CD14-positive monocyte (primary cell): ENCODE measurements at regions not wholly inside any gene's neighbourhood (a gene's known extent, or its start where the extent isn't known, plus 50 kb on each side); places are given as distances from the start of the nearest gene placed in this dataset.

Experiments
- DNase-seq, 3 donors: peaks; one replicate each; pipeline ENCODE4 v3.0.0-alpha.2; 2011 to 2022
- H2AFZ ChIP-seq: 2 replicates; pipeline ENCODE4 v1.6.0; 2012; ENCODE audit warnings: mild to moderate bottlenecking, low read depth, low read length, inconsistent platforms; ENCODE audit not compliant: insufficient read depth, poor library complexity, severe bottlenecking
- H3K27ac ChIP-seq, 2 donors: 1 replicate in 1 of 2; 2 replicates in 1 of 2; pipeline ENCODE4 v1.5.1; 2012 to 2013; ENCODE audit warnings: low read length in 2 of 2, control low read depth in 1 of 2, inconsistent platforms in 1 of 2, low read depth in 1 of 2, mild to moderate bottlenecking in 1 of 2
- H3K27me3 ChIP-seq, 2 donors: one replicate each; pipeline versions ENCODE4 v1.6.0 to v1.6.1; 2011 to 2013; ENCODE audit warnings: low read length in 2 of 2; ENCODE audit not compliant: control insufficient read depth in 2 of 2, insufficient read depth in 2 of 2
- H3K36me3 ChIP-seq, 2 donors: replicated peaks in 1 of 2; 1 replicate in 1 of 2; 2 replicates in 1 of 2; pipeline versions ENCODE4 v1.5.1 to v1.6.1; 2012 to 2013; ENCODE audit warnings: low read length in 2 of 2, control low read depth in 1 of 2, inconsistent platforms in 1 of 2, mild to moderate bottlenecking in 1 of 2; ENCODE audit not compliant: insufficient read depth in 2 of 2, control insufficient read depth in 1 of 2
- H3K4me1 ChIP-seq, 2 donors: 1 replicate in 1 of 2; 2 replicates in 1 of 2; pipeline versions ENCODE4 v1.5.1 to v1.6.1; 2012 to 2013; ENCODE audit warnings: low read length in 2 of 2, control low read depth in 1 of 2, inconsistent platforms in 1 of 2, mild to moderate bottlenecking in 1 of 2, moderate library complexity in 1 of 2; ENCODE audit not compliant: insufficient read depth in 2 of 2, control insufficient read depth in 1 of 2
- H3K4me2 ChIP-seq: replicated peaks from 2 replicates; pipeline ENCODE3; 2012; ENCODE audit warnings: low read length, moderate library complexity, mild to moderate bottlenecking; ENCODE audit not compliant: poor library complexity, severe bottlenecking; ENCODE audit errors: extremely low read depth
- H3K4me3 ChIP-seq, 3 experiments: fragments of 200-600 bp in 1 of 3; sonication (generic) in 1 of 3; replicated peaks in 1 of 3; 1 replicate in 2 of 3; 2 replicates in 1 of 3; pipeline ENCODE4 v1.5.1; 2011 to 2013; ENCODE audit warnings: low read length in 3 of 3, mild to moderate bottlenecking in 3 of 3, control low read depth in 2 of 3, low read depth in 2 of 3, inconsistent platforms in 1 of 3, moderate library complexity in 1 of 3
- H3K79me2 ChIP-seq: 2 replicates; pipeline ENCODE4 v1.6.0; 2012; ENCODE audit warnings: mild to moderate bottlenecking, control low read depth, inconsistent platforms, low read length, moderate library complexity; ENCODE audit not compliant: insufficient read depth
- H3K9ac ChIP-seq: 2 replicates; pipeline ENCODE4 v1.6.0; 2017; ENCODE audit warnings: low read length, mild to moderate bottlenecking; ENCODE audit not compliant: insufficient read depth, poor library complexity, severe bottlenecking
- H3K9me3 ChIP-seq, 2 donors: replicated peaks in 1 of 2; 1 replicate in 1 of 2; 2 replicates in 1 of 2; pipeline versions ENCODE4 v1.5.1 to v1.6.1; 2012 to 2013; ENCODE audit warnings: low read length in 2 of 2, control low read depth in 1 of 2; ENCODE audit not compliant: control insufficient read depth in 1 of 2, insufficient read depth in 1 of 2
- H4K20me1 ChIP-seq: 2 replicates; pipeline ENCODE4 v1.6.0; 2012; ENCODE audit warnings: mild to moderate bottlenecking, low read length, control low read depth, moderate library complexity; ENCODE audit not compliant: insufficient read depth
- H3K27ac Mint-ChIP-seq, 7 donors: one replicate each; pipeline ENCODE4 v1.8.0; 2020; ENCODE audit warnings: mild to moderate bottlenecking in 7 of 7, mixed read lengths in 7 of 7, moderate library complexity in 6 of 7, inconsistent platforms in 2 of 7
- H3K27me3 Mint-ChIP-seq, 3 donors: one replicate each; pipeline ENCODE4 v1.8.0; 2021 to 2022; ENCODE audit warnings: low read depth in 3 of 3, mild to moderate bottlenecking in 3 of 3, mixed read lengths in 3 of 3, moderate library complexity in 3 of 3, inconsistent platforms in 1 of 3
- H3K36me3 Mint-ChIP-seq, 2 donors: one replicate each; pipeline ENCODE4 v1.8.0; 2020; ENCODE audit warnings: mixed read lengths in 2 of 2, inconsistent platforms in 1 of 2, mild to moderate bottlenecking in 1 of 2
- H3K4me1 Mint-ChIP-seq: one replicate; pipeline ENCODE4 v1.8.0; 2020; ENCODE audit warnings: mild to moderate bottlenecking, mixed read lengths
- H3K4me3 Mint-ChIP-seq, 2 donors: one replicate each; pipeline ENCODE4 v1.8.0; 2020; ENCODE audit warnings: mild to moderate bottlenecking in 2 of 2, mixed read lengths in 2 of 2, moderate library complexity in 1 of 2
- H3K9me3 Mint-ChIP-seq, 7 donors: one replicate each; pipeline ENCODE4 v1.8.0; 2020 to 2022; ENCODE audit warnings: mixed read lengths in 7 of 7, mild to moderate bottlenecking in 6 of 7, moderate library complexity in 6 of 7, inconsistent platforms in 2 of 7
- WGBS: methylation state at CpG from one replicate; pipeline ENCODE4 v1.1.5; 2013; ENCODE audit warnings: missing lambda C conversion rate; ENCODE audit not compliant: insufficient coverage; 5-methylcytosine and 5-hydroxymethylcytosine counted together
- intact Hi-C, 2 donors: fragments of 100-400 bp; cut with micrococcal nuclease; formaldehyde crosslinking; loops; one replicate each; pipeline versions ENCODE4 v1.15.0 to v1.15.1; 2023
- TF ChIP-seq, protein P1 (sequence below): fragments of 200-600 bp; IDR thresholded peaks from one replicate; pipeline ENCODE4 v1.8.0; 2022; ENCODE audit warnings: antibody characterized with exemption, mild to moderate bottlenecking

DNA sequence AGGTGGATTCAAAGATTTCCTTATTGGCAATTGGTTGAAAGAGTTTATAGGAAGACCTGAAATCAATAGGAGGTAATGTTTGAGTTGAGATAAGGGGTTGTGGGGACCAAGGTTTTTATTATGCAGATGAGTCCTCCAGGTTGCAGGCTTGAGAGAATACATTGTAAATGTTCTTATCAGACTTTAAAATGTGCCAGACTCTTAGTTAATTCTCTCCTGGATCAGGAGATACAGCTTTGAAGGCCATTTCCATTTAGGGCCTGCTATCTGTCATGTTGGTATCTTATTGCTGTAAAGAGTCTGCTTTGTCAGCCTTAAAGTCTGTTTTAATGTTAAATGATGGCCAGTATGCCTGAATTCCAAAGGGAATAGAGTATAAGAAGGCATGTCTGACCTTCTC, 61.8 kb upstream of the CALCR start:
- no peaks in the 10 kb centered on the region for H3K36me3 ChIP-seq
- H4K20me1 ChIP-seq: no peaks in the 10 kb centered on the region
- no peaks in the 10 kb centered on the region for H3K4me1 Mint-ChIP-seq
- H3K27me3 ChIP-seq: no peaks in the 10 kb centered on the region
- H3K4me2 ChIP-seq: no peak overlapping the region
- H3K4me3 Mint-ChIP-seq: no peak overlapping the region
- H3K9me3 Mint-ChIP-seq: peaks cover 0 to 3% (median 2%) of the 10 kb centered on the region in 7 donors
- no peaks in the 10 kb centered on the region for H3K36me3 Mint-ChIP-seq
- H3K27me3 Mint-ChIP-seq: no peaks in the 10 kb centered on the region
- no peak overlapping the region for H3K27ac ChIP-seq
- no peaks in the 10 kb centered on the region for H3K79me2 ChIP-seq
- H3K9ac ChIP-seq: no peak overlapping the region
- TF ChIP-seq, protein P1, sequence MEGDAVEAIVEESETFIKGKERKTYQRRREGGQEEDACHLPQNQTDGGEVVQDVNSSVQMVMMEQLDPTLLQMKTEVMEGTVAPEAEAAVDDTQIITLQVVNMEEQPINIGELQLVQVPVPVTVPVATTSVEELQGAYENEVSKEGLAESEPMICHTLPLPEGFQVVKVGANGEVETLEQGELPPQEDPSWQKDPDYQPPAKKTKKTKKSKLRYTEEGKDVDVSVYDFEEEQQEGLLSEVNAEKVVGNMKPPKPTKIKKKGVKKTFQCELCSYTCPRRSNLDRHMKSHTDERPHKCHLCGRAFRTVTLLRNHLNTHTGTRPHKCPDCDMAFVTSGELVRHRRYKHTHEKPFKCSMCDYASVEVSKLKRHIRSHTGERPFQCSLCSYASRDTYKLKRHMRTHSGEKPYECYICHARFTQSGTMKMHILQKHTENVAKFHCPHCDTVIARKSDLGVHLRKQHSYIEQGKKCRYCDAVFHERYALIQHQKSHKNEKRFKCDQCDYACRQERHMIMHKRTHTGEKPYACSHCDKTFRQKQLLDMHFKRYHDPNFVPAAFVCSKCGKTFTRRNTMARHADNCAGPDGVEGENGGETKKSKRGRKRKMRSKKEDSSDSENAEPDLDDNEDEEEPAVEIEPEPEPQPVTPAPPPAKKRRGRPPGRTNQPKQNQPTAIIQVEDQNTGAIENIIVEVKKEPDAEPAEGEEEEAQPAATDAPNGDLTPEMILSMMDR: no peak
- H3K4me1 ChIP-seq: no peaks in the 10 kb centered on the region
- intact Hi-C loops: no loop called here
- H3K4me3 ChIP-seq: no peak overlapping the region
- no peak overlapping the region for H2AFZ ChIP-seq
- no peak overlapping the region for H3K27ac Mint-ChIP-seq
- DNase-seq: no peak
- no peaks in the 10 kb centered on the region for H3K9me3 ChIP-seq

DNA sequence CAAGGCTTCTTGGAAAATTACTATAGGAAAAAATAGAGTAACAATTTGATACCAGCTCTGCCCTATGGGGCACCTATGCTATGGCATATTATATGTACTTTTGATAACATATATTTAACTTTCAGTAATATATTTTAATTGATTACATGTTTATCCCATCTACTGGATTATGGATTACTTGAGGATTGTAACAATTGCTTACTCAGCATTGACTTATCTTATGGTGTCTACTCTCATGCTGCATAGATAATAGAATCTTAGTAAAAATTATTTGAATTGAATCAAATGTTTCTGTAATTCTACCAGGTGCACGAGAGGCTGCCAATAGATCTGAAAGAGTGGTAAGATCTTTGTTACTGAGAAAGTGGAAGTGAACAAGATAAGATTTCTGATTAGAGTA, 57.8 kb upstream of the CALCR start:
- Histone ChIP-seq H3K4me1 (no peaks in the 10 kb centered on the region), H3K27me3 (no peaks in the 10 kb centered on the region), H3K36me3 (no peaks in the 10 kb centered on the region), H3K4me3 (no peak overlapping the region), H3K9ac (no peak overlapping the region), H3K27ac (no peak overlapping the region), H2AFZ (no peak overlapping the region), H4K20me1 (no peaks in the 10 kb centered on the region), H3K79me2 (no peaks in the 10 kb centered on the region), H3K9me3 (no peaks in the 10 kb centered on the region), H3K4me2 (no peak overlapping the region)
- DNase-seq: no peak
- intact Hi-C loops: no loop called here
- peaks cover 0 to 2% (median 0%) of the 10 kb centered on the region in 3 donors for H3K27me3 Mint-ChIP-seq
- H3K4me1 Mint-ChIP-seq: no peaks in the 10 kb centered on the region
- H3K4me3 Mint-ChIP-seq: no peak overlapping the region
- TF ChIP-seq, protein P1: no peak
- H3K36me3 Mint-ChIP-seq: no peaks in the 10 kb centered on the region
- H3K9me3 Mint-ChIP-seq: peaks cover 0 to 5% (median 2%) of the 10 kb centered on the region in 7 donors
- H3K27ac Mint-ChIP-seq: no peak overlapping the region
- no CpG with 5 or more reads among the region's 1 CpG for WGBS
